Stimulated activated CD4-positive, alpha-beta T cell treated with anti-CD3 and anti-CD28 coated beads, Interleukin-2, amount 100 ng/mL, for 24 hours (primary cell): ENCODE measurements at regions not wholly inside any gene's neighbourhood (a gene's known extent, or its start where the extent isn't known, plus 50 kb on each side); places are given as distances from the start of the nearest gene placed in this dataset.

Experiments
- DNase-seq, 2 donors: peaks; one replicate each; pipeline ENCODE4 v3.0.0-alpha.2; 2020

DNA sequence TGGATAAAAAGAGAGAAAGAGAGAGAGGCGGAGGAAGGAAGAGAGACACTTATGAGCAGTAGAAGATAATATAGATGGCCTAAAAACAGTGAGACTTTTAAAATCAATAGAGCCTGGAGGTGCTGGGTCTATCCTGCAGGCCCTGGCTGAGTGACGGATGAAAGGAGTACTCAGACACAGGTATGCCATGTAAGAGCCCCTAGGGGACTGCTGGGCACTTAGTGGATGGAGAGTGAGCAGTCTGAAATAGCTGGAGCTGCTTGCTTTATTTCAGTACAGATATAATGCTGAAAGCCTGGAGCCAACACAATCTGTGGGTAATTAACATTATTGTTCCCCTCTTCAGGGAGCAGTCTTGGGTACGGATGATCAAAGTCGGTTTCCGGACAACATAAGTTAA, 578.6 kb downstream of the SPOCK3 start:
- no peak for DNase-seq

DNA sequence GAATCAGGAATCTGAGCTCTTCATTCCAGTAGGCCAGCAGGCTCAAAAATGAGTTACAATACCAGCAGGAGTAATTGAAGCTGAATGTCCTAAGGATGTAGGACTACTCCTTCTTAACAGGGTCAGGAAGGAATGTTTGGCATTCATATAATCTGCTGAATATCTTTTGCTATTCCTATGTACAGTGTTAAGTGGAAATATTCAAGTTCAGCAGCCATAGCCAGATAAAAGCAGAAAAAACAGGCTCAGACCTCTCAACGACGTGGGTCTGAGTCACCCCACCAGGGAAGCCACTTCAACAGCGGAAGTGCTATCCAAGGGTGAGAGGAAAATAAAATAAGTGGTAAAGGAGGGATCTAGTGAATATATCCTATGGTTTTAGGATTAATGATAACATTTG, 577.0 kb downstream of the SPOCK3 start:
- no peak for DNase-seq

DNA sequence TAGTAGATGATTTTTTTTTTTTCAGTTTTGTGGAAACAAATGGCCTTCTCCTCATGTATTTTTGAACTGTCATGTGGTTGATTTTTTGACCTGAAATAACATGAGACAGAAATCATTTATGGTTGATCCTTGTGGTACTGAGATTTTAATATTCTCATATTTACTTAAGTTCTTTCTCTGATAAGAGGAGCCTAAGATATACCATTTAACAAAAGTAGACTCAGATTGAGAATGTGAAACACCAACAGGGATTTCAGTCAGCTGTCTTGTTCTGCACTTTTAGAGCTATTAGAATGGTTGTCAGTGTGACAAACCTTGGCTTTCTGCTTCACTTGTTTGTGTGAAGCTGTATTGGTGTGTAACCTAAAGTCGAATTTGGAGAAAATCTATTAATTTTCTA, 575.7 kb downstream of the SPOCK3 start:
- DNase-seq: no peak

GRCh38 chr4:166662266-166662843, 571.9 kb downstream of the SPOCK3 start:
- DNase-seq: no peak

GRCh38 chr4:166670341-166670740, 564.0 kb downstream of the SPOCK3 start:
- DNase-seq: no peak

- no peak for DNase-seq
These were observed 560.4 kb downstream of the SPOCK3 start for GRCh38 chr4:166673911-166674310.

GRCh38 chr4:166675411-166675810, 558.9 kb downstream of the SPOCK3 start:
- no peak for DNase-seq

GRCh38 chr4:166680796-166681195, 553.5 kb downstream of the SPOCK3 start:
- DNase-seq: no peak

DNA sequence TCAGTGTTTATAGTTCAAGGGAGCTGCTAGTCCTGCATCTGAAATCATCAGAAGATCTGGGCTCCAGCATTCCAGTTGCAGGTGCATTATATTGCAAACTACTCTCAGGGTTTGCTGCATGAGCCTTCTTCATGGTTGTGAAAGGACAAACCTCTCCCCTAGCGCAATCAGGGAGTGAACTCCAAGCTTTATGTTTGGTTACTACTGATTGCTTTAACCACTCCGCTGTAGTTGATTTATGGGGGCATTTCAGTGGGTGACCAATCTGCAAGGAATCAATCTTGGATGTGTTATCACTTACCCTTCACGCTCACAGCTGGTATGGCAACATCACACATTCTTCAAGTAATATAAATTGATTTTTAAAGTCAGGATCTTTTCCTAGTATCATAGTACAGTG, 552.1 kb downstream of the SPOCK3 start:
- no peak for DNase-seq
